ENCODE measurements at regions not wholly inside any gene's neighbourhood (a gene's known extent, or its start where the extent isn't known, plus 50 kb on each side); places are given as distances from the start of the nearest gene placed in this dataset.

GRCh38 chr2:193467276-193467987 lies 1272.7 kb upstream of the TMEFF2 start:
- no peak overlapping the region for H3K4me3 ChIP-seq

GRCh38 chr2:193463011-193463410 lies 1268.3 kb upstream of the TMEFF2 start:
- Histone ChIP-seq H3K4me1 (no peaks in the 10 kb centered on the region), H3K27ac (no peak overlapping the region), H3K9me3 (no peaks in the 10 kb centered on the region), H3K4me3 (no peak overlapping the region), H3K36me3 (no peaks in the 10 kb centered on the region), H3K27me3 (no peaks in the 10 kb centered on the region)
- DNase-seq (ENCODE audit: low spot score in 2 of 2): no peak
- no peak for TF ChIP-seq POLR2A (IDR thresholded peaks at IDR 0.05)
- TF ChIP-seq CTCF (IDR thresholded peaks at IDR 0.05): no peak
- TF ChIP-seq POLR2AphosphoS5 (IDR thresholded peaks at IDR 0.05): no peak
- TF ChIP-seq EP300 (IDR thresholded peaks at IDR 0.05): no peak
- WGBS: 73% methylated on average over 3 of the region's 3 CpGs

More at GRCh38 chr2:193467276-193467987, 1272.7 kb upstream of the TMEFF2 start:
- no peaks in the 10 kb centered on the region for H3K36me3 ChIP-seq
- H3K27me3 ChIP-seq: no peaks in the 10 kb centered on the region
- no peak for DNase-seq (ENCODE audit: low spot score in 2 of 2)
- H3K27ac ChIP-seq: no peak overlapping the region
- no peaks in the 10 kb centered on the region for H3K9me3 ChIP-seq
- no peak for TF ChIP-seq EP300 (IDR thresholded peaks at IDR 0.05)
- TF ChIP-seq POLR2AphosphoS5 (IDR thresholded peaks at IDR 0.05): no peak
- no peak for TF ChIP-seq CTCF (IDR thresholded peaks at IDR 0.05)
- no peak for TF ChIP-seq POLR2A (IDR thresholded peaks at IDR 0.05)
- no peaks in the 10 kb centered on the region for H3K4me1 ChIP-seq

GRCh38 chr2:193462411-193462810 lies 1267.7 kb upstream of the TMEFF2 start:
- 94% methylated on average over 2 of the region's 2 CpGs for WGBS
- H3K4me3 ChIP-seq: no peak overlapping the region
- no peak for DNase-seq (ENCODE audit: low spot score in 2 of 2)
- H3K4me1 ChIP-seq: no peaks in the 10 kb centered on the region
- no peak overlapping the region for H3K27ac ChIP-seq
- H3K9me3 ChIP-seq: no peaks in the 10 kb centered on the region
- H3K36me3 ChIP-seq: no peaks in the 10 kb centered on the region
- no peaks in the 10 kb centered on the region for H3K27me3 ChIP-seq
- no peak for TF ChIP-seq CTCF (IDR thresholded peaks at IDR 0.05)
- no peak for TF ChIP-seq POLR2AphosphoS5 (IDR thresholded peaks at IDR 0.05)
- no peak for TF ChIP-seq EP300 (IDR thresholded peaks at IDR 0.05)
- TF ChIP-seq POLR2A (IDR thresholded peaks at IDR 0.05): no peak

- WGBS: 93% methylated on average over 2 of the region's 2 CpGs
Measured at GRCh38 chr2:193461431-193461934, 1266.8 kb upstream of the TMEFF2 start.

More at GRCh38 chr2:193461431-193461934, 1266.8 kb upstream of the TMEFF2 start:
- Histone ChIP-seq H3K4me1 (no peaks in the 10 kb centered on the region), H3K27me3 (no peaks in the 10 kb centered on the region), H3K36me3 (no peaks in the 10 kb centered on the region), H3K9me3 (no peaks in the 10 kb centered on the region), H3K4me3 (no peak overlapping the region), H3K27ac (no peak overlapping the region)
- no peak for DNase-seq (ENCODE audit: low spot score in 2 of 2)
- TF ChIP-seq POLR2AphosphoS5 (IDR thresholded peaks at IDR 0.05): no peak
- no peak for TF ChIP-seq POLR2A (IDR thresholded peaks at IDR 0.05)
- no peak for TF ChIP-seq CTCF (IDR thresholded peaks at IDR 0.05)
- no peak for TF ChIP-seq EP300 (IDR thresholded peaks at IDR 0.05)

All from suprapubic skin (tissue), 4 donors.